ENCODE measurements at regions not wholly inside any gene's neighbourhood (a gene's known extent, or its start where the extent isn't known, plus 50 kb on each side); places are given as distances from the start of the nearest gene placed in this dataset.
A peak's percentile ranks its signal among the peaks of the same experiment; 100 is the strongest.
"Not testable (repeated sequence)": the region's sequence is repeated elsewhere in the genome, so short reads cannot be mapped to it uniquely, and the experiment has no call there.

- no peak for DNase-seq
Observed at GRCh38 chr2:194725169-194725568, 931.9 kb upstream of the SLC39A10 start.

- no peak for DNase-seq
Observed at GRCh38 chr2:194723446-194723845, 933.6 kb upstream of the SLC39A10 start.

DNA sequence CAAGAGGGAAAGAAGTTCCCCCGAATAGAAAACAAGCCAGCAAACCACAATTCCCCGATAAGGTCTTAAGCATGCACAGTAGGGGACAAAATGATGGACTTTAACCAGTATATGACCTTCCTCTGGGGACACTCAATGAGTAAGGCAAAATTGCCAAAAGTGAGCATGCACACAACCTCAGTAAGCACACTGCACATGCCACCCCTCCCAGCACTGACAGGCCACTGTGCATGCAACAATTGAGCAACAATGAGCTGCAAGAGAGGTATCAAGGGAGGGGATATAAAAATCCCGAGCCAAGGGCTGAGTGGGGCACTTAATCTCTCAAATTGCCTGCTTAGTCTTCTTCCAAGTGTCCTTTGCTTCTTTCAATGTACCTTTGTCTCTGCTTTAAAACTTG lies 935.8 kb upstream of the SLC39A10 start:
- no peak for DNase-seq

- DNase-seq: no peak
Observed at GRCh38 chr2:194720462-194720861, 936.6 kb upstream of the SLC39A10 start.

GRCh38 chr2:194718881-194719280 lies 938.1 kb upstream of the SLC39A10 start:
- DNase-seq: no peak

GRCh38 chr2:194714541-194714940 lies 942.5 kb upstream of the SLC39A10 start:
- DNase-seq: no peak

- no peak for DNase-seq
Observed at GRCh38 chr2:194709840-194710239, 947.2 kb upstream of the SLC39A10 start.

- no peak for DNase-seq
Observed at GRCh38 chr2:194706179-194706578, 950.8 kb upstream of the SLC39A10 start.

GRCh38 chr2:194705398-194705797 lies 951.6 kb upstream of the SLC39A10 start:
- DNase-seq: no peak

- no peak for DNase-seq
Observed at GRCh38 chr2:194700726-194701125, 956.3 kb upstream of the SLC39A10 start.

- no peak for DNase-seq
Observed at GRCh38 chr2:194700116-194700515, 956.9 kb upstream of the SLC39A10 start.

GRCh38 chr2:194698012-194698411 lies 959.0 kb upstream of the SLC39A10 start:
- no peak for DNase-seq

DNA sequence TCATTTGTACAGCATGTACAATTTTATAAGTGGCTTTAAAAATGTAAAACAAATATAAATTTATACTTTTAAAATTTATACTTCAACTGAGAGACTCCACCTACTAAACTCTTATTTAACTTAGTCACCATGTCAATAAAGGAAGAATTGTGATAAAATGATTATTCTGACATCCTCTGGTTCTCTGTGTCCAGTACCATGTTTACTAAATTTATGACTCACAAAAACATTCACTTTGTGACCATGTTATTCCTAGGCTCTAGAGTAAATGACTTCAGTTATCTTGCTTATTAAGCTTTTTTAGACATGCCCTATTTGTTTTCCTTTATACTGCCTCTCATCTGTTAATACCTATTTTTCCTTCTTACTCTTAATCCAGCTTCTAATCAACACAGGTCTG lies 959.6 kb upstream of the SLC39A10 start:
- no peak for DNase-seq

GRCh38 chr2:194696690-194697089 lies 960.3 kb upstream of the SLC39A10 start:
- no peak for DNase-seq

DNA sequence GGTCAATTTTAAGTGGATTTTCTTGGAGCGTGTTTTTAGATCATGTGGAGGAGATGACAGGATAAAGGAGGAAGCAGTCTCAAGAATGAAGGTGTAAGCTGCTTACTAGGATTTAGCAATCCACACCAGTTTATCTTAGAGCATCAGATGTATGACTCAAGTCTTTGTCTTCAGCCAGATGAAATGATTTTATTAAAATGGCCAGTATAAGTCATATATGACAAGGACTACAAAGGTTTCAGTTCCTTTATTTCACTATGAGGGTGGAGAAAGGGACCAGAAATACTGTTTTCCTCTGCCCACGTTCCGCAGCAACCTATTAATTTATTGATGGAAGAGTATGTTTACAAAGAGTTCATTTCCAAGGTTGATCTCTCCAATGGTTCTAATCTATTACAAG lies 970.5 kb upstream of the SLC39A10 start:
- no peak for DNase-seq

DNA sequence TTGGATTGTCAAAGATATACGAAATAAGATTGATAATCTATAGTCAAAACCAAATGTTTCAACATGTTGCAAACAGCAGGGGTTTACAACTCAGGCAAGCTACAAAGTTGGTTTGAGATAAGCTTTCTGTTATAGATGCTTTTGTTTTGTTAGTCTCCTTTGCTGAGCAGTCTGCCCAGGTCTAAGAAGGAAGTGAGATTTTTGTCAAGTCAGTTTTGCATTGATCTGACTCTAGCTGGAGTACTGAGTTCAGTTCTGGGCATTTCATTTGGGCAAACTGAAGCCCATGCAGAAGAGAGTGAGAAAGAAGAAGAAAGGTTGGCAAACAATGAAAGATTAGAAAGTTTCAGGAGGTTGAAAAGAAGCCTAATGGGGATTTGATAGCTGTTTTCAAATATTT lies 983.0 kb upstream of the SLC39A10 start:
- DNase-seq: no peak

- no peak for DNase-seq
Observed at GRCh38 chr2:194672994-194673393, 984.0 kb upstream of the SLC39A10 start.

- DNase-seq: no peak
Observed at GRCh38 chr2:194661431-194661830, 995.6 kb upstream of the SLC39A10 start.

DNA sequence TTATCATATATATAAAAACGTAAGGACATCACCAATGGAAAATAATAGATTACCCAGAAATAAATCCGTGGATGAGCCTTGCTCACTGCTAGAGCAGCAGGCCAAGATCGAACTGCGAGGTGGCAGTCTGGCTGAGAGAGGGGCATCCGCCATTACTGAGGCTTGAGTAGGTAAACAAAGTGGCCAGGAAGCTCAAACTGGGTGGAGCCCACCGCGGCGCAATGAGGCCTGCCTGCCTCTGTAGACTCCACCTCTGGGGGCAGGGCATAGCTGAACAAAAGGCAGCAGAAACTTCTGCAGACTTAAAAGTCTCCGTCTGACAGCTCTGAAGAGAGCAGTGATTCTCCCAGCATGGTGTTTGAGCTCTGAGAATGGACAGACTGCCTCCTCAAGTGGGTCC lies 1018.0 kb upstream of the SLC39A10 start:
- not testable (repeated sequence) for DNase-seq

DNA sequence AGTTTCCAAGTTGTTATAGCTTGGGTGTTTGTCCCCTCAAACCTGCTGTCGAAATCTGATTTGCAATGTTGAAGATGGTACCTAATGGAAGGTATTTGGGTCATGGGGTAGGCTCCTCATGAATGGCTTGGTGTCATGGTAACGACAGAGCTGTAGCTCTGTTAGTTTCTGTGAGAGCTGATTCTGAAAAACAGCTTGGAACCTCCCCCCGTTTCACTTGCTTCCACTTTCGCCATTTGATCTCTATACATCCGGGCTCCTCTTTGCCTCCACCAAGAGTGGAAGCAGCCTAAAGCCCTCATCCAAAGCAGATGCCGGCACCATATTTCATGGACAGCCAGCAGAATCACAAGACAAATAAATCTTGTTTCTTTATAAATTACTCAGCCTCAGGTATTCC lies 1035.1 kb upstream of the SLC39A10 start:
- DNase-seq: no peak

DNA sequence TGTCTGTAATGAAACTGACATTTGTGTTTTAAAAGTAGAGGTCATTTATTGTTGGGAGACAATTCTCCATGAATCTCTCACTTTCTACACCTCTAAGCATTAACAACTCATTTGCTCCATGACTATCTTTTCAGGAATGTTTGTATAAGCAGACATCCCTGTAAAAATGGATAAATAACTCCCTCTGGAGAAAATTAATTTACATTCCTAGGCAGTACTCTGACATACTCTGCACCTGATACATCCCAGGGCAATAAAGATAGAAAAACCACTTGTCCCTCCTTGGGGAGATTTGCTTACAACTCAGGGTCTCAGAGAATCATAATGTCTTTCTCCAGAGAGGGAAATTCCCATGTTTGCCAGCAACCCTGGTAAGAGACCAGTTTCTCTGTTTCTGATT lies 1037.7 kb upstream of the SLC39A10 start:
- DNase-seq: no peak

DNA sequence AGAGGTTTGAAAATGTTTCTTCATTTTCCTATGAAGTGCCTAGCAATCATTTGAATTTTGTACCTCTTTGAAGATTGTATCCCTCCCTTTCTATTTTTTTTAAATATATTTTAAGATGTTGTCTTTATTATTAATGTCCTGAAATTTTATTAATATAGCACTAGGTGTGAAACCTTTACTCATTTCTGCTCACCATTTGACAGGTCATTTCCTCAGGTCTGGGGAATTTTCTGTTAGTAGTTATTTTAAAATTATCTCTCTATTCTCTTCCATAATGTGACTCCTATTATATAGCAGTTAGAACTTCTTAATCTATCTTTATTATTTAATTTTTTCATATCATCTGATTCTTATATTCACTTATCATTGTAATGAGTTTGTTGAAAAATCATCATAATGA lies 1038.6 kb upstream of the SLC39A10 start:
- no peak for DNase-seq

DNA sequence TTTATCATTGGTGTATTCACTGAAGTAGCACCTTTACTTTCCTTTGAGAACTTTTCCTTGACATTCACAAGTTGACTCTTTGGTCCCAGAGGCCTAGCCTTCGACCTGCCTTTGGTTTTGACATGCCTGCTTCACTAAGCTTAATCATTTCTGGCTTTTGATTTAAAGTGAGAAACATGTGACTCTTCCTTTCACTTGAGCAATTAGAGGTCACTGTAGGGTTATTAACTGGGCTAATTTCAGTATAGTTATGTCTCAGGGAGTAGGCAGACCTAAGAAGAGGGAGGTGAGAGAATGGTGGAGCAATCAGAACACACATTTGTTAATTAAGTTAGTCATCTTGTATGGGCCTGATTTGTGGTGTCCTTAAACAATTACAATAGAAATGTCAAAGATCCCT lies 1040.7 kb upstream of the SLC39A10 start:
- no peak for DNase-seq

- no peak for DNase-seq
Observed at GRCh38 chr2:194610297-194610696, 1046.7 kb upstream of the SLC39A10 start.

DNA sequence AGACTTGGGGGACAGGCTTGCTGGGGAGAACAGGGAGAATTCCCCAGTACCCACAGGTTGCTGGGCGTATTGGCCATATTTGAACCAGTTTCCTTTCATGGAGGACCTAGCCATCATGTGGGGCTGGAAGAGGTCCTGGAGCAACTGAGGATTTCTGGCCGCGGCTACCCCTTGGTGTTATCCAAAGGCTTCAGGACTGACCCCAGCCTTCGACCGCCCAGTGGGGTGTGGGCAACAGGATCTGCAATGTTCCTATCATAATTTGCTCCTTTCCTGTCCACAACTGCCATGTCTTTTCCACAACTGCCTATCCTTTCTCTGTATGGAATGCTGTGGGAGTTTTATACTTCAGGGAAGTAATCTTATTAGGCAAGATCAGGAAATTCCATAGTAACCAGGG lies 1053.6 kb upstream of the SLC39A10 start:
- DNase-seq: no peak

GRCh38 chr2:194602750-194603149 lies 1054.3 kb upstream of the SLC39A10 start:
- peak in 1 of 2 experiments; percentile 4 for DNase-seq
